GM12865 (cell line): ENCODE measurements at regions not wholly inside any gene's neighbourhood (a gene's known extent, or its start where the extent isn't known, plus 50 kb on each side); places are given as distances from the start of the nearest gene placed in this dataset.
"Not testable (repeated sequence)": the region's sequence is repeated elsewhere in the genome, so short reads cannot be mapped to it uniquely, and the experiment has no call there.

Source experiments
- DNase-seq: peaks from one replicate; pipeline ENCODE4 v3.0.0; 2010; ENCODE audit warnings: low read depth
- H3K4me3 ChIP-seq: 2 replicates; pipeline ENCODE4 v1.5.1; 2011; ENCODE audit warnings: mild to moderate bottlenecking, low read depth, low read length, control low read depth
- CTCF ChIP-seq: IDR thresholded peaks from 2 replicates; pipeline ENCODE4 v1.5.1; 2011; ENCODE audit warnings: low read length, control low read depth, low read depth, inconsistent platforms; ENCODE audit not compliant: insufficient read depth; ENCODE audit errors: missing control alignments

- TF ChIP-seq CTCF = no peak
- DNase-seq = peak; percentile 39
- no peak overlapping the region for H3K4me3 ChIP-seq
Observed at GRCh38 chr11:96538104-96538503, 148.3 kb downstream of the JRKL start.

DNA sequence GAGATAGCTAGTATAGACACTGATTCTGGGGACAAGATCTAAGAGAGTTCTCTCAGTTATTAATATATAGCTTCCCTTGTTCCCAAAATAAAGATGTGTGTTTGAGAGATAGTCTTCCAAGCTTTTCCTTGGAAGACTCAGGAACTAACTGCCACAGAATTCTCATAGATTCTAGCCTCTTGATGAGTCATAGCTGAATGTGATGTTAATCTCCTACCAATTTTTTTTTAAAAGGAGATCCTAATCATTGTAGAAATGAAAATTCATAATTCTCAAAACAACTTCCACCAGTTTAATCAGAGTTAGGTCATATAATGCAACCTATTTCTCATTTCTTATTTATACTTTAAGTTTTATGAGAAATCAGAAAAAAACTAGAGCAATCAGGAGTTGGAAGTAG lies 148.8 kb downstream of the JRKL start:
- DNase-seq = no peak
- no peak for TF ChIP-seq CTCF
- H3K4me3 ChIP-seq = no peak overlapping the region

GRCh38 chr11:96540875-96541274 lies 151.1 kb downstream of the JRKL start:
- H3K4me3 ChIP-seq = no peak overlapping the region
- TF ChIP-seq CTCF = no peak
- no peak for DNase-seq

DNA sequence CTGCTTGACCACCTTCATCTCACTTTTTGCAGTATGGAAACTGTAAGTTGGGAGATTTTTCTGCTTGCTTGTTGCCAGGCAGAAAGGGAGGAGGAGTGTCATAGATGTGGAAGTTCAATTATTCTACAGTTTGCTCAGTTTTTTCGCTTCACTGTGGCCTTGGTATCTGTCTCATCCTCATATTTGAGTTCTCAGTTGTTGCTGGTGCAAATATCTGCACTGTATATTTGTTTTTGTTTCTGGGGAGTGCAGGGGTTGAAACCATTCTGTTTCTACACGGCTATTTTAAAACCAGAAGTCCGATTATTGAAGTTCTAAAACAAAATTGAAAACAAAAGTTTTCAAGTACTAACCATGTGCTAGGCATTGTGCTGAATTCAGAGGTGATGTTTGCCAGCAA lies 153.4 kb downstream of the JRKL start:
- peak; percentile 23 for DNase-seq
- H3K4me3 ChIP-seq = no peak overlapping the region
- TF ChIP-seq CTCF = no peak

DNA sequence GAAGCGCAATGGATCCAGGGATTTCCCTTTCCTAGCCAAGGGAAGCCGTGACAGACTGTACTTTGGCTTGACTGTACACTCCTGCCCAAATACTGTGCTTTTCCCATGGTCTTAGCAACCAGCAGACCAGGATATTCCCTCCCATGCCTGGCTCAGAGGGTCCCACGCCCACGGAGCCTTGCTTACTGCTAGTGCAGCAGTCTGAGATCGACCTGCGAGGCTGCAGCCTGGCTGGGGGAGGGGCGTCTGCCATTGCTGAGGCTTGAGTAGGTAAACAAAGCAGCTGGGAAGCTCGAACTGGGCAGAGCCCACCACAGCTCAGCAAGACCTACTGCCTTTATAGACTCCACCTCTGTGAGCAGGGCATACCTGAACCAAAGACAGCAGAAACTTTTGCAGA lies 155.4 kb downstream of the JRKL start:
- not testable (repeated sequence) for DNase-seq, H3K4me3 ChIP-seq

DNA sequence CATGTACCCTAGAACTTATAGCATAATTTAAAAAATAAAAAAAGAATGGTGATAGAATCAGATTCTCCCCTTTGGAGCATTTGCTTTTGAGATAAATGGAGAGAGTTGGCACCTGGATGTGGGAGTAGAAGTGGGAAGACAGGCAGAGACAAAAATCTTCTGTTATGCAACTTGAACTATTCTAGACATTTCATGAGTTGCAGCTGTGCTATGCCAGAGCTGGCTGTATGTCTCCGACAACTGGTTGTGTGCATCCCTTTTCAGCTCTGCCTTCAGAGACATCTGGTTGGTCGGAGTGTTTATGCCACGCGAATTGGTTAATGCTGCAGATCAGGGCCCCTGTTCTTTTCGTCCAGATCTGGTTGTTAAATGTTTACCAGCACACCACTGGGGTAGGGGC lies 161.3 kb downstream of the JRKL start:
- no peak for DNase-seq
- no peak overlapping the region for H3K4me3 ChIP-seq
- no peak for TF ChIP-seq CTCF

DNA sequence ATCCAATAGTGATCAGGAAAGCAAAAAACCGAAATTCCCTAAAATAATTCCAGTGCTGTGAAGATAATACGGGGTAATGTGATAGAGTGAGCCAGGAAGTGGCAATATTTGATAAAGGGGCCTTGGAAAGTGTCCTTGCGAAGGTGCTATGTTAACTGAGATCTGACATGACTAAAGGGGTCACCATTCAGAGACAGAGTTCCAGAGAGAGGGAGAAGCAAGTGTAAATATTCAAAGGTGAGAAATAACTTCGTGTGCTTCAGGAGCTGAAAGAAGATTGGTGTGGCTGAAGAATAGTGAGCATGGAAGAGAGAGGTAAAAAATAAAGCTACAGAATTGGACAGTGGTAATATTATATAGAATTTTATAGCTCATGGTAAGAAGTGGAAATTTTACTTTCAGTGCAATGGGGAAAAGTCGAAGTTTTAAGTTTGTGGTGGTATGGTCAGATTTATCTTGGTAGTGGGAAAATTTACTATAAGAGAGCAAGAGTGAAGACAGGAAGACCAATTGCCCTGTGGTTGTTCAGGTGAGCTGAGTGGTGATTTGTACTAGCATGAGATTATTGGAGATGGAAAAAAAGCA lies 164.5 kb downstream of the JRKL start:
- no peak for DNase-seq
- no peak overlapping the region for H3K4me3 ChIP-seq
- no peak for TF ChIP-seq CTCF

DNA sequence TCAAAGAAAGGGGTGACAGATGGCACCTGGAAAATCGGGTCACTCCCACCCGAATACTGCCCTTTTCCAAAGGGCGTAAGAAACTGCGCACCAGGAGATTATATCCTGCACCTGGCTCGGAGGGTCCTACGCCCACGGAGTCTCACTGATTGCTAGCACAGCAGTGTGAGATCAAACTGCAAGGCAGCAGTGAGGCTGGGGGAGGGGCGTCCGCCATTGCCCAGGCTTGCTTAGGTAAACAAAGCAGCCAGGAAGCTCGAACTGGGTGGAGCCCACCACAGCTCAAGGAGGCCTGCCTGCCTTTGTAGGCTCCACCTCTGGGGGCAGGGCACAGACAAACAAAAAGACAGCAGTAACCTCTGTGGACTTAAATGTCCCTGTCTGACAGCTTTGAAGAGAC lies 166.0 kb downstream of the JRKL start:
- H3K4me3 ChIP-seq, DNase-seq: not testable (repeated sequence)

DNA sequence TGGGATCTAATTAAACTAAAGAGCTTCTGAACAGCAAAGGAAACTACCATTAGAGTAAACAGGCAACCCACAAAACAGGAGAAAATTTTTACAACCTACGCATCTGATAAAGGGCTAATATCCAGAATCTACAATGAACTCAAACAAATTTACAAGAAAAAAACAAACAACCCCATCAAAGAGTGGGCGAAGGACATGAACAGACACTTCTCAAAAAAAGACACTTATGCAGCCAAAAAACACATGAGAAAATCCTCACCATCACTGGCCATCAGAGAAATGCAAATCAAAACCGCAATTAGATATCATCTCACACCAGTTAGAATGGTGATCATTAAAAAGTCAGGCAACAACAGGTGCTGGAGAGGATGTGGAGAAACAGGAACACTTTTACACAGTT lies 170.9 kb downstream of the JRKL start:
- H3K4me3 ChIP-seq, DNase-seq: not testable (repeated sequence)
